Testis (tissue), 2 donors: ENCODE measurements at regions not wholly inside any gene's neighbourhood (a gene's known extent, or its start where the extent isn't known, plus 50 kb on each side); places are given as distances from the start of the nearest gene placed in this dataset.

Experiments
- CTCF ChIP-seq, 3 experiments: fragments of 450-650 bp in 2 of 3; fragments of 200-600 bp in 1 of 3; sonication (generic) in 1 of 3; IDR thresholded peaks; one replicate each; pipeline ENCODE4 v1.5.1; 2016 to 2019; ENCODE audit warnings: antibody characterized with exemption in 3 of 3, mild to moderate bottlenecking in 2 of 3, moderate library complexity in 1 of 3
- POLR2A ChIP-seq: fragments of 450-650 bp; IDR thresholded peaks from one replicate; pipeline ENCODE4 v1.6.1; 2017; ENCODE audit warnings: antibody characterized with exemption, mild to moderate bottlenecking, moderate library complexity

GRCh38 chr1:19591482-19592091 is 52.5 kb upstream of the NBL1 start:
- TF ChIP-seq CTCF (IDR thresholded peaks at IDR 0.05) (no peak), POLR2A (no peak)
